Left ventricle myocardium inferior (tissue), 1 donor: ENCODE measurements at regions not wholly inside any gene's neighbourhood (a gene's known extent, or its start where the extent isn't known, plus 50 kb on each side); places are given as distances from the start of the nearest gene placed in this dataset.
A peak's percentile ranks its signal among the peaks of the same experiment; 100 is the strongest.

Source experiments
- DNase-seq: peaks from one replicate; pipeline ENCODE4 v3.0.0-alpha.2; 2020
- H3K27ac ChIP-seq: fragments of 200-600 bp; replicated peaks from 2 replicates; pipeline ENCODE4 v1.8.0; 2021
- H3K27me3 ChIP-seq: fragments of 200-600 bp; 2 replicates; pipeline ENCODE4 v1.8.0; 2021; ENCODE audit warnings: low read depth
- H3K36me3 ChIP-seq: fragments of 200-600 bp; 2 replicates; pipeline ENCODE4 v1.8.0; 2021
- H3K4me1 ChIP-seq: fragments of 200-600 bp; 2 replicates; pipeline ENCODE4 v1.8.0; 2021
- H3K4me3 ChIP-seq: fragments of 200-600 bp; 2 replicates; pipeline ENCODE4 v1.8.0; 2021; ENCODE audit warnings: mild to moderate bottlenecking, moderate library complexity
- H3K9me3 ChIP-seq: fragments of 200-600 bp; replicated peaks from 2 replicates; pipeline ENCODE4 v1.8.0; 2021
- CTCF ChIP-seq: fragments of 200-600 bp; IDR thresholded peaks from 2 replicates; pipeline ENCODE4 v1.8.0; 2021; ENCODE audit warnings: antibody characterized with exemption, mild to moderate bottlenecking, borderline replicate concordance
- intact Hi-C: fragments of 100-400 bp; cut with micrococcal nuclease; formaldehyde crosslinking; loops from one replicate; pipeline ENCODE4 v1.11.0; 2022
- donor health status: DM: no; HTN: yes; CAD: no; lungs with severe emphysema.

DNA sequence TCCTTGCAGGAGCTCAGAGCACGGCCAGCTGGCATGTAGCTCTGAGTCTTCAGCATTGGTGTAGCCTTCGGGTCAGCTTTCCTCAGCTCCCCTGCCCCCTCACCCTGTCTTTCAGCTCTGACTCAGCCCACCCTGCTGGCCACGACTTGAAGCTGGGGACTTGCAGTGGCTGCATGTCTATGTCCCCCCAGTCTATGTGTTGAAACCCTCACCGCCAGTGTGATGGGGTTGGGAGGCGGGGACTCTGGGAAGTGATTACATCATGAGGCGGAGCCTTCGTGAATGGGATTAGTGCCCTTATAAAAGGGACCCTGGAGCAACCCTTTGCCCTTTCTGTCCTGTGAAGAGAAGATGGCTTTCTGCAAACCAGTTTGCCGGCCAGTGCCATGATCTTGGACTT, 111.1 kb downstream of the CTTN start:
- TF ChIP-seq CTCF, result no peak
- H3K9me3 ChIP-seq, result peaks cover 38% of the 10 kb centered on the region
- H3K36me3 ChIP-seq, result no peaks in the 10 kb centered on the region
- H3K27ac ChIP-seq, result no peak overlapping the region
- no peaks in the 10 kb centered on the region for H3K4me1 ChIP-seq
- H3K27me3 ChIP-seq, result peaks cover 42% of the 10 kb centered on the region
- intact Hi-C loops, result no loop called here
- H3K4me3 ChIP-seq, result no peak overlapping the region
- DNase-seq, result peak; percentile 0

DNA sequence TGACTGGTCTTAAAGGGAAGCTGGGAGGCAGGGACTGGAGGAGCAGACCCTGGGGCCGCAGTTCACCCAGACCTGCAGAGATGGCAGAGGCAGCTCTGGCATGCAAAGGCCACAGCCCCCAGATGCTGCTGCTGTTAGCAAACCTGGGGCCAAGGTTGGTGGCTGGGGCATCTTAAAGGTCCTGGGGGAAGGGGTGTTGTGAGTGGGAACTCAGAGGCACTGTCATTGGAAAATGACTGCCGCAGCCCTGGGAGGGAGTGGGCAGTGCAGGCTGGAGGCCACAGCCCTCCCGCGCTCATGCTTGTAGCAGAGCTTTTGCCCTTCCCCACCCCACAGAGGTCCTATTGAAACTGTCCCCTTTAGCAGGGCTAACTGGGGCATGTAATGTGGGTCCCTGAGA, 111.8 kb downstream of the CTTN start:
- Histone ChIP-seq H3K36me3 (no peaks in the 10 kb centered on the region), H3K4me3 (no peak overlapping the region), H3K4me1 (no peaks in the 10 kb centered on the region), H3K9me3 (peaks cover 39% of the 10 kb centered on the region), H3K27me3 (peaks cover 42% of the 10 kb centered on the region), H3K27ac (no peak overlapping the region)
- no peak for TF ChIP-seq CTCF
- DNase-seq, result no peak
- intact Hi-C loops, result no loop called here

DNA sequence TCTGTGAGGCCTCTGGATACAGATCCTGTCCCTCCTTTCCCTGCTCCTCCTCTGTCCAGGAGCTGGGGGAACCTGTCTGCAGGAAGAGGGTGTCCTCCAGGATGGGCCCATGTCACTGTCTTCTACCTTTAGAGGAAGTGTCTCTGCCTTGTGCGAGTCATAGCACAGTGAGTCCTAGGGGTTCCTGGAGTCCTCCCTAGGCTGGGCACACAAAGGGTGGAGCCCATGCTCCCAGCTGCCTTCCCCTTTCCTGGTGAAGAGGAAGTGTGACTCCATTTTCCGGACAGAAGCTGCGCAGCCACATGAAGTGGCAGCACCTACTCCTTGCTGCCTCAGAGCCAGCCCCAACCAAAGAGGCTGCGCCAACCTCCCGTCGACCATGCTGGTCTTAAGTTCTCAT, 112.2 kb downstream of the CTTN start:
- no peak for TF ChIP-seq CTCF
- DNase-seq, result peak; percentile 5
- Histone ChIP-seq H3K4me1 (no peaks in the 10 kb centered on the region), H3K27ac (no peak overlapping the region), H3K4me3 (no peak overlapping the region), H3K36me3 (no peaks in the 10 kb centered on the region), H3K27me3 (peaks cover 42% of the 10 kb centered on the region), H3K9me3 (peaks cover 39% of the 10 kb centered on the region)
- intact Hi-C loops, result no loop called here

GRCh38 chr11:70511345-70511744, 113.0 kb downstream of the CTTN start:
- Histone ChIP-seq H3K36me3 (no peaks in the 10 kb centered on the region), H3K27me3 (peaks cover 42% of the 10 kb centered on the region), H3K4me1 (no peaks in the 10 kb centered on the region), H3K9me3 (peaks cover 39% of the 10 kb centered on the region), H3K27ac (no peak overlapping the region), H3K4me3 (no peak overlapping the region)
- intact Hi-C loops, result no loop called here
- no peak for TF ChIP-seq CTCF
- DNase-seq, result no peak

GRCh38 chr11:70512716-70513115, 114.4 kb downstream of the CTTN start:
- intact Hi-C loops, result no loop called here
- no peak for DNase-seq
- no peak for TF ChIP-seq CTCF
- Histone ChIP-seq H3K4me3 (no peak overlapping the region), H3K27ac (no peak overlapping the region), H3K9me3 (peaks cover 46% of the 10 kb centered on the region), H3K27me3 (peaks cover 38% of the 10 kb centered on the region), H3K36me3 (no peaks in the 10 kb centered on the region), H3K4me1 (no peaks in the 10 kb centered on the region)

- no peak overlapping the region for H3K4me3 ChIP-seq
- peaks cover 30% of the 10 kb centered on the region for H3K9me3 ChIP-seq
- no peaks in the 10 kb centered on the region for H3K36me3 ChIP-seq
- DNase-seq, result no peak
- intact Hi-C loops, result no loop called here
- peaks cover 40% of the 10 kb centered on the region for H3K27me3 ChIP-seq
- H3K4me1 ChIP-seq, result no peaks in the 10 kb centered on the region
- no peak overlapping the region for H3K27ac ChIP-seq
- no peak for TF ChIP-seq CTCF
Observed at GRCh38 chr11:70517203-70517602, 118.9 kb downstream of the CTTN start.
